GM23338 (cell line): ENCODE measurements at regions not wholly inside any gene's neighbourhood (a gene's known extent, or its start where the extent isn't known, plus 50 kb on each side); places are given as distances from the start of the nearest gene placed in this dataset.

Experiments used
- EZH2phosphoT487 ChIP-seq: fragments of 200-600 bp; sonication (generic); IDR thresholded peaks from one replicate; pipeline ENCODE4 v1.8.1; 2018; ENCODE audit warnings: antibody characterized with exemption; ENCODE audit not compliant: unreplicated experiment
- JUNB ChIP-seq: IDR thresholded peaks from one replicate; pipeline ENCODE4 v1.6.1; 2016; ENCODE audit warnings: antibody characterized with exemption; ENCODE audit not compliant: unreplicated experiment
- POLR2AphosphoS5 ChIP-seq: IDR thresholded peaks from 2 replicates; pipeline ENCODE4 v1.6.1; 2016; ENCODE audit warnings: antibody characterized with exemption, low read depth
- ZNF331 ChIP-seq: fragments of 250-450 bp; sonication (Bioruptor Pico); IDR thresholded peaks from 2 replicates; pipeline ENCODE4 v1.5.0; 2020; ENCODE audit warnings: low read depth, mild to moderate bottlenecking, moderate library complexity
- TF ChIP-seq, protein P1 (sequence below): IDR thresholded peaks from one replicate; pipeline ENCODE4 v1.6.1; 2018; ENCODE audit warnings: antibody characterized with exemption; ENCODE audit not compliant: unreplicated experiment
- TF ChIP-seq, protein P2 (sequence below): fragments of 250-450 bp; sonication (Bioruptor Pico); IDR thresholded peaks from 2 replicates; pipeline ENCODE4 v1.5.0; 2020; ENCODE audit warnings: mild to moderate bottlenecking, moderate library complexity

DNA sequence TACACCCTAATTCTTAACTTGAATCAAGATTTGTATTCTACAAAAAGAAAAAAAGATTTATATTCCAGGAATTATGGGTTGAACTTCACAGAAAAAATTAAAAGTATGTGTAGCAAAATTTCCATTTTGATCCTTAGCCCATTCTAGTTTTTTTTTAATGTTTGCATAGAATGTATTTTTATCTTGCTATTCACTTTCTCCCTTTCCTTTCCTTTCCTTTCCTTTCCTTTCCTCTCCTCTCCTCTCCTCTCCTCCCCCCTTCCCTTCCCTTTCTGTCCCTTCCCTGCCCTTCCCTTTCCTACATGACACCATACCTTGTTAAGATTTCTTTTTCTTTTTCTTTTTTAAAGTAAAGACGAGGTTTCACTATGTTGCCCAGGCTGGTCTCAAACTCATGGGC lies 542.5 kb upstream of the PTGER4 start (continued):
- TF ChIP-seq, protein P1, sequence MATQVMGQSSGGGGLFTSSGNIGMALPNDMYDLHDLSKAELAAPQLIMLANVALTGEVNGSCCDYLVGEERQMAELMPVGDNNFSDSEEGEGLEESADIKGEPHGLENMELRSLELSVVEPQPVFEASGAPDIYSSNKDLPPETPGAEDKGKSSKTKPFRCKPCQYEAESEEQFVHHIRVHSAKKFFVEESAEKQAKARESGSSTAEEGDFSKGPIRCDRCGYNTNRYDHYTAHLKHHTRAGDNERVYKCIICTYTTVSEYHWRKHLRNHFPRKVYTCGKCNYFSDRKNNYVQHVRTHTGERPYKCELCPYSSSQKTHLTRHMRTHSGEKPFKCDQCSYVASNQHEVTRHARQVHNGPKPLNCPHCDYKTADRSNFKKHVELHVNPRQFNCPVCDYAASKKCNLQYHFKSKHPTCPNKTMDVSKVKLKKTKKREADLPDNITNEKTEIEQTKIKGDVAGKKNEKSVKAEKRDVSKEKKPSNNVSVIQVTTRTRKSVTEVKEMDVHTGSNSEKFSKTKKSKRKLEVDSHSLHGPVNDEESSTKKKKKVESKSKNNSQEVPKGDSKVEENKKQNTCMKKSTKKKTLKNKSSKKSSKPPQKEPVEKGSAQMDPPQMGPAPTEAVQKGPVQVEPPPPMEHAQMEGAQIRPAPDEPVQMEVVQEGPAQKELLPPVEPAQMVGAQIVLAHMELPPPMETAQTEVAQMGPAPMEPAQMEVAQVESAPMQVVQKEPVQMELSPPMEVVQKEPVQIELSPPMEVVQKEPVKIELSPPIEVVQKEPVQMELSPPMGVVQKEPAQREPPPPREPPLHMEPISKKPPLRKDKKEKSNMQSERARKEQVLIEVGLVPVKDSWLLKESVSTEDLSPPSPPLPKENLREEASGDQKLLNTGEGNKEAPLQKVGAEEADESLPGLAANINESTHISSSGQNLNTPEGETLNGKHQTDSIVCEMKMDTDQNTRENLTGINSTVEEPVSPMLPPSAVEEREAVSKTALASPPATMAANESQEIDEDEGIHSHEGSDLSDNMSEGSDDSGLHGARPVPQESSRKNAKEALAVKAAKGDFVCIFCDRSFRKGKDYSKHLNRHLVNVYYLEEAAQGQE = no peak
- TF ChIP-seq JUNB (no peak), POLR2AphosphoS5 (no peak), EZH2phosphoT487 (no peak), ZNF331 (CRISPR knock-in tag) (no peak)
- TF ChIP-seq, protein P2, sequence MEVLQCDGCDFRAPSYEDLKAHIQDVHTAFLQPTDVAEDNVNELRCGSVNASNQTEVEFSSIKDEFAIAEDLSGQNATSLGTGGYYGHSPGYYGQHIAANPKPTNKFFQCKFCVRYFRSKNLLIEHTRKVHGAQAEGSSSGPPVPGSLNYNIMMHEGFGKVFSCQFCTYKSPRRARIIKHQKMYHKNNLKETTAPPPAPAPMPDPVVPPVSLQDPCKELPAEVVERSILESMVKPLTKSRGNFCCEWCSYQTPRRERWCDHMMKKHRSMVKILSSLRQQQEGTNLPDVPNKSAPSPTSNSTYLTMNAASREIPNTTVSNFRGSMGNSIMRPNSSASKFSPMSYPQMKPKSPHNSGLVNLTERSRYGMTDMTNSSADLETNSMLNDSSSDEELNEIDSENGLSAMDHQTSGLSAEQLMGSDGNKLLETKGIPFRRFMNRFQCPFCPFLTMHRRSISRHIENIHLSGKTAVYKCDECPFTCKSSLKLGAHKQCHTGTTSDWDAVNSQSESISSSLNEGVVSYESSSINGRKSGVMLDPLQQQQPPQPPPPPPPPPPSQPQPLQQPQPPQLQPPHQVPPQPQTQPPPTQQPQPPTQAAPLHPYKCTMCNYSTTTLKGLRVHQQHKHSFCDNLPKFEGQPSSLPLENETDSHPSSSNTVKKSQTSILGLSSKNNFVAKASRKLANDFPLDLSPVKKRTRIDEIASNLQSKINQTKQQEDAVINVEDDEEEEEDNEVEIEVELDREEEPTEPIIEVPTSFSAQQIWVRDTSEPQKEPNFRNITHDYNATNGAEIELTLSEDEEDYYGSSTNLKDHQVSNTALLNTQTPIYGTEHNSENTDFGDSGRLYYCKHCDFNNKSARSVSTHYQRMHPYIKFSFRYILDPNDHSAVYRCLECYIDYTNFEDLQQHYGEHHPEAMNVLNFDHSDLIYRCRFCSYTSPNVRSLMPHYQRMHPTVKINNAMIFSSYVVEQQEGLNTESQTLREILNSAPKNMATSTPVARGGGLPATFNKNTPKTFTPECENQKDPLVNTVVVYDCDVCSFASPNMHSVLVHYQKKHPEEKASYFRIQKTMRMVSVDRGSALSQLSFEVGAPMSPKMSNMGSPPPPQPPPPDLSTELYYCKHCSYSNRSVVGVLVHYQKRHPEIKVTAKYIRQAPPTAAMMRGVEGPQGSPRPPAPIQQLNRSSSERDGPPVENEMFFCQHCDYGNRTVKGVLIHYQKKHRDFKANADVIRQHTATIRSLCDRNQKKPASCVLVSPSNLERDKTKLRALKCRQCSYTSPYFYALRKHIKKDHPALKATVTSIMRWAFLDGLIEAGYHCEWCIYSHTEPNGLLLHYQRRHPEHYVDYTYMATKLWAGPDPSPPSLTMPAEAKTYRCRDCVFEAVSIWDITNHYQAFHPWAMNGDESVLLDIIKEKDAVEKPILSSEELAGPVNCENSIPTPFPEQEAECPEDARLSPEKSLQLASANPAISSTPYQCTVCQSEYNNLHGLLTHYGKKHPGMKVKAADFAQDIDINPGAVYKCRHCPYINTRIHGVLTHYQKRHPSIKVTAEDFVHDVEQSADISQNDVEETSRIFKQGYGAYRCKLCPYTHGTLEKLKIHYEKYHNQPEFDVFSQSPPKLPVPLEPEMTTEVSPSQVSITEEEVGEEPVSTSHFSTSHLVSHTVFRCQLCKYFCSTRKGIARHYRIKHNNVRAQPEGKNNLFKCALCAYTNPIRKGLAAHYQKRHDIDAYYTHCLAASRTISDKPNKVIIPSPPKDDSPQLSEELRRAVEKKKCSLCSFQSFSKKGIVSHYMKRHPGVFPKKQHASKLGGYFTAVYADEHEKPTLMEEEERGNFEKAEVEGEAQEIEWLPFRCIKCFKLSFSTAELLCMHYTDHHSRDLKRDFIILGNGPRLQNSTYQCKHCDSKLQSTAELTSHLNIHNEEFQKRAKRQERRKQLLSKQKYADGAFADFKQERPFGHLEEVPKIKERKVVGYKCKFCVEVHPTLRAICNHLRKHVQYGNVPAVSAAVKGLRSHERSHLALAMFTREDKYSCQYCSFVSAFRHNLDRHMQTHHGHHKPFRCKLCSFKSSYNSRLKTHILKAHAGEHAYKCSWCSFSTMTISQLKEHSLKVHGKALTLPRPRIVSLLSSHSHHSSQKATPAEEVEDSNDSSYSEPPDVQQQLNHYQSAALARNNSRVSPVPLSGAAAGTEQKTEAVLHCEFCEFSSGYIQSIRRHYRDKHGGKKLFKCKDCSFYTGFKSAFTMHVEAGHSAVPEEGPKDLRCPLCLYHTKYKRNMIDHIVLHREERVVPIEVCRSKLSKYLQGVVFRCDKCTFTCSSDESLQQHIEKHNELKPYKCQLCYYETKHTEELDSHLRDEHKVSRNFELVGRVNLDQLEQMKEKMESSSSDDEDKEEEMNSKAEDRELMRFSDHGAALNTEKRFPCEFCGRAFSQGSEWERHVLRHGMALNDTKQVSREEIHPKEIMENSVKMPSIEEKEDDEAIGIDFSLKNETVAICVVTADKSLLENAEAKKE (CRISPR knock-in tag) = no peak
